Osteocyte (in vitro differentiated cells): ENCODE measurements at regions not wholly inside any gene's neighbourhood (a gene's known extent, or its start where the extent isn't known, plus 50 kb on each side); places are given as distances from the start of the nearest gene placed in this dataset.

Source experiments
- DNase-seq: peaks from one replicate; pipeline ENCODE4 v3.0.0; 2021; ENCODE audit warnings: mixed read lengths; ENCODE audit not compliant: unreplicated experiment; ENCODE audit errors: extremely low spot score
- H3K27ac Mint-ChIP-seq: one replicate; pipeline ENCODE4 v1.8.0; 2021; ENCODE audit warnings: mild to moderate bottlenecking, mixed read lengths; ENCODE audit not compliant: unreplicated experiment
- H3K27me3 Mint-ChIP-seq: one replicate; pipeline ENCODE4 v1.8.0; 2021; ENCODE audit warnings: mixed read lengths; ENCODE audit not compliant: unreplicated experiment
- H3K36me3 Mint-ChIP-seq: one replicate; pipeline ENCODE4 v1.8.0; 2021; ENCODE audit warnings: mixed read lengths; ENCODE audit not compliant: unreplicated experiment
- H3K4me1 Mint-ChIP-seq: one replicate; pipeline ENCODE4 v1.8.0; 2021; ENCODE audit warnings: mixed read lengths; ENCODE audit not compliant: unreplicated experiment
- H3K4me3 Mint-ChIP-seq: one replicate; pipeline ENCODE4 v1.8.0; 2021; ENCODE audit warnings: mild to moderate bottlenecking, moderate library complexity, mixed read lengths; ENCODE audit not compliant: unreplicated experiment
- H3K9me3 Mint-ChIP-seq: one replicate; pipeline ENCODE4 v1.8.0; 2021; ENCODE audit warnings: mixed read lengths; ENCODE audit not compliant: unreplicated experiment
- TF ChIP-seq, protein P1 (sequence below): fragments of 200-600 bp; sonication (generic); IDR thresholded peaks from 2 replicates; pipeline ENCODE4 v1.5.0; 2021; ENCODE audit warnings: antibody characterized with exemption, mild to moderate bottlenecking, moderate library complexity

DNA sequence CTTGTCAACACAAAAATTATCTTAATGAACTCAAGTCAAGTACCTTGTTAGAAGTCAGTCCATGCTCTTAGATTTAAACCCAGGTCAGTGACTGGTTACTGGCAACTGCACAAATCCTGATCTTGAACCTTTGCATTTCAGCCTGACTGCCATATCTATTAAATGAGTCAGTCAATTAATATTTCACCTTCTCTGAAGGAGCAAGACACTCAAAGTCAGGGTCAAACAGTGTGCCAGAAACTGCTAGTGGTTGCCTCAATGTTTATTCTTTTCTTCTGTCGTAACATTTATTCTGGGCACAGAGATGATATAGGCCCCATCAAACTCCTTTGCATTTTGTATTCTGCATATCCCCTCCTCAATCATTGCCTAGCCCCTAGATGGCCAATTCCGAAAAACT is 193.9 kb upstream of the MOCS1 start:
- Mint-ChIP-seq H3K9me3 (peaks cover 7% of the 10 kb centered on the region), H3K4me3 (no peak overlapping the region), H3K27me3 (no peaks in the 10 kb centered on the region), H3K4me1 (no peaks in the 10 kb centered on the region), H3K36me3 (no peaks in the 10 kb centered on the region), H3K27ac (no peak overlapping the region)
- DNase-seq: no peak
- TF ChIP-seq, protein P1, sequence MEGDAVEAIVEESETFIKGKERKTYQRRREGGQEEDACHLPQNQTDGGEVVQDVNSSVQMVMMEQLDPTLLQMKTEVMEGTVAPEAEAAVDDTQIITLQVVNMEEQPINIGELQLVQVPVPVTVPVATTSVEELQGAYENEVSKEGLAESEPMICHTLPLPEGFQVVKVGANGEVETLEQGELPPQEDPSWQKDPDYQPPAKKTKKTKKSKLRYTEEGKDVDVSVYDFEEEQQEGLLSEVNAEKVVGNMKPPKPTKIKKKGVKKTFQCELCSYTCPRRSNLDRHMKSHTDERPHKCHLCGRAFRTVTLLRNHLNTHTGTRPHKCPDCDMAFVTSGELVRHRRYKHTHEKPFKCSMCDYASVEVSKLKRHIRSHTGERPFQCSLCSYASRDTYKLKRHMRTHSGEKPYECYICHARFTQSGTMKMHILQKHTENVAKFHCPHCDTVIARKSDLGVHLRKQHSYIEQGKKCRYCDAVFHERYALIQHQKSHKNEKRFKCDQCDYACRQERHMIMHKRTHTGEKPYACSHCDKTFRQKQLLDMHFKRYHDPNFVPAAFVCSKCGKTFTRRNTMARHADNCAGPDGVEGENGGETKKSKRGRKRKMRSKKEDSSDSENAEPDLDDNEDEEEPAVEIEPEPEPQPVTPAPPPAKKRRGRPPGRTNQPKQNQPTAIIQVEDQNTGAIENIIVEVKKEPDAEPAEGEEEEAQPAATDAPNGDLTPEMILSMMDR: no peak

DNA sequence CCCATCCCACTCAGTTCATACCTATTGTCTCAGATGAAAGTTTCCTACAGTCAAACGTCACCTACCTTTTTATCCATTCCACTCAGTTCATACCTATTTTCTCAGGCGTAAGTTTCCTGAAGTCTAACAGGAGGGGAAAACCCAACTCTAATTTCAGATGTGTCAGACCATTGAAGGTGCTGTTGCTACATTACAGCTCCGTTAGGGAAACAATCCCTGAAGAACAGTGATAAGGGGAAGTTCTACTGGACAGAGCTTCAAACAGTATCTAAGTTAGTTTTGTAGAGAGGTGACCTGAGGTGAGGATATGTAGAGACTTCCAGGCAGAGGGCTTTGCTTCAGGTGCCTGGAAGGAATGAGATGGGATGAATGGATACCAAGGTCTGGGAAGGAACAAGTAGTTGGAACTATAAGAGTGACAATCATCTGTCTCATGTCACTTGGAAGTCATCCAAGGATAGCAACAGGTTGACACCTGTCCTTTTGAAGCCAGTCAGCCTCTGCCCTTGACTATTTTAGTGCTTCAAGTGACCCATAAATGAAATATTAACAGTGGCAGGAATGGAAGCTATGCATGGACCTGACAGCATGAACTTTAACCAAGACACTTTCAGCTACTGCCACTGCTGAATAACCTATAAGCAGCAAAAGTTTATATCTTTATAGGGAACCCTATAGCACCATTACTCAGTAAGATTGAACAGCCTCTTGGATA is 191.6 kb upstream of the MOCS1 start:
- peaks cover 7% of the 10 kb centered on the region for H3K9me3 Mint-ChIP-seq
- H3K27ac Mint-ChIP-seq: no peak overlapping the region
- no peak for DNase-seq
- no peaks in the 10 kb centered on the region for H3K36me3 Mint-ChIP-seq
- no peaks in the 10 kb centered on the region for H3K4me1 Mint-ChIP-seq
- no peaks in the 10 kb centered on the region for H3K27me3 Mint-ChIP-seq
- no peak overlapping the region for H3K4me3 Mint-ChIP-seq
- TF ChIP-seq, protein P1: no peak

DNA sequence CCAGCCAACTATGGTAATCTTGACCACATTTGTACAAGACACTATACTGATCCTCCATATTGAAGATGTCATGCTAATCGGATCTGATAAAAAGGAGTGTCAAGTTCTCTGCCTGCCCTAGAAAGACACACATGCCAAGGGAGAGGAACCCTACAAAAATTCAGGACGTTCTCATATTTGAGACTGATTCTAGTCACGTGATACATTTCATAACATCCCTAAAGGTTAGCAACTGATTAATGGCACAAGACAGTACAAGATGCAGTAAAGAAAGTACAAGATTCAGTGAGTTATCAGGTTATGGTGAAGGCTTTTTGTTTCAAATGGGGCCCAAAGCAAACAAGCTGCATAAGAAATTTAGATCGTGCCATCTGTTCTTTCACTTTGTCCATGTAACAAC is 190.7 kb upstream of the MOCS1 start:
- peaks cover 7% of the 10 kb centered on the region for H3K9me3 Mint-ChIP-seq
- TF ChIP-seq, protein P1: no peak
- H3K36me3 Mint-ChIP-seq: no peaks in the 10 kb centered on the region
- no peaks in the 10 kb centered on the region for H3K4me1 Mint-ChIP-seq
- no peak for DNase-seq
- no peaks in the 10 kb centered on the region for H3K27me3 Mint-ChIP-seq
- H3K4me3 Mint-ChIP-seq: no peak overlapping the region
- H3K27ac Mint-ChIP-seq: no peak overlapping the region

DNA sequence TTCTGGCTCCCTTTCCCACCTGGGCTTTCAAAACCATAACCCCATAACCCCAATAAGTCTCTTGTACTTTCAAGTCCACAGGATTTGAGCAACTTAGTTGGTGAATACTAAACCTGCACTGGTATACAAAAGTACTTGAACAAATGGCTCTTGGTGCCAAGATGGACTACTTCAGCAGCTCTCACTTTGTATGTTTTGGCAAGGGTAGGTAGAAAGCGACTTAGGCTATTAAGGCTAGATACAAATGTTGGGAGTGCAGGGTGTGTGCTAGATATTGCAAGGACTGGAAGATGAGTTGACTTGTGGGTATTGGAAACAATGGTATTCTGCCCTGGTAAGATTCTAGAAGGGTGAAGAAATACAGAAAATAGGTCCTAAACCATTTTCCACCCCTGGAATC is 182.6 kb upstream of the MOCS1 start:
- Mint-ChIP-seq H3K27ac (no peak overlapping the region), H3K4me1 (no peaks in the 10 kb centered on the region), H3K4me3 (no peak overlapping the region), H3K9me3 (peaks cover 1% of the 10 kb centered on the region), H3K36me3 (no peaks in the 10 kb centered on the region), H3K27me3 (no peaks in the 10 kb centered on the region)
- no peak for DNase-seq
- TF ChIP-seq, protein P1: no peak

DNA sequence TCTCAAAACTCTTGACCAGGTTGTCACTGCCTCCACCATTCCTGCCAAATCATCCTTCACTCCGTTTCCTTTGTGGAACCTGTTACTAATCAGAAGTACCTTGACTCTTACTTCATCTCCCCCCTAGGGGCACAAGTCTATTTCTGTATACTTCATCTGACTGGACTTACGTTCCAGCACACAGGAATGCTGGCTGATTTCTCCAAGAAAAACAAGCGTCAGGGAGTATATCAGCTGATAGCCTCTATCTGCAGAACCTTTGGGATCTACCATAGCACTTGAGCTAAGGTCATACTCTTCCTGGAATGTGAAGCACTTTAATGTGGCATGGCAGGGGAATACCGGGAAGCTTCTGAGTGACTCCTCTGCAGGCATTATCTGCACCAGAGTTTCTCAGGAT is 178.1 kb upstream of the MOCS1 start:
- Mint-ChIP-seq H3K4me3 (no peak overlapping the region), H3K27ac (no peak overlapping the region), H3K36me3 (no peaks in the 10 kb centered on the region), H3K9me3 (peaks cover 17% of the 10 kb centered on the region), H3K27me3 (no peaks in the 10 kb centered on the region), H3K4me1 (no peaks in the 10 kb centered on the region)
- no peak for DNase-seq
- TF ChIP-seq, protein P1: no peak
